ENCODE measurements at regions not wholly inside any gene's neighbourhood (a gene's known extent, or its start where the extent isn't known, plus 50 kb on each side); places are given as distances from the start of the nearest gene placed in this dataset.
A peak's percentile ranks its signal among the peaks of the same experiment; 100 is the strongest.
"Not testable (repeated sequence)": the region's sequence is repeated elsewhere in the genome, so short reads cannot be mapped to it uniquely, and the experiment has no call there.

- no peak for DNase-seq
Measured at GRCh38 chr18:11372163-11372562, 222.8 kb upstream of the PIEZO2 start.

- no peak for DNase-seq
Measured at GRCh38 chr18:11369556-11369955, 220.2 kb upstream of the PIEZO2 start.

GRCh38 chr18:11368020-11368419 lies 218.7 kb upstream of the PIEZO2 start:
- peak; percentile 15 for DNase-seq

GRCh38 chr18:11367351-11367750 lies 218.0 kb upstream of the PIEZO2 start:
- DNase-seq, result no peak

GRCh38 chr18:11366410-11366809 lies 217.0 kb upstream of the PIEZO2 start:
- peak; percentile 30 for DNase-seq

GRCh38 chr18:11362856-11363255 lies 213.5 kb upstream of the PIEZO2 start:
- DNase-seq, result no peak

- DNase-seq, result not testable (repeated sequence)
Measured at GRCh38 chr18:11361862-11362261, 212.5 kb upstream of the PIEZO2 start.

- no peak for DNase-seq
Measured at GRCh38 chr18:11357678-11358077, 208.3 kb upstream of the PIEZO2 start.

- not testable (repeated sequence) for DNase-seq
Measured at GRCh38 chr18:11344576-11344975, 195.2 kb upstream of the PIEZO2 start.

- no peak for DNase-seq
Measured at GRCh38 chr18:11343096-11343495, 193.7 kb upstream of the PIEZO2 start.

GRCh38 chr18:11342115-11342514 lies 192.7 kb upstream of the PIEZO2 start:
- DNase-seq, result not testable (repeated sequence)

GRCh38 chr18:11339188-11339775 lies 189.9 kb upstream of the PIEZO2 start:
- no peak for DNase-seq

- DNase-seq, result no peak
Measured at GRCh38 chr18:11336241-11336640, 186.9 kb upstream of the PIEZO2 start.

- DNase-seq, result peak; percentile 11
Measured at GRCh38 chr18:11327391-11328009, 178.1 kb upstream of the PIEZO2 start.

- peak; percentile 95 for DNase-seq
Measured at GRCh38 chr18:11324956-11325882, 175.8 kb upstream of the PIEZO2 start.

- peak; percentile 40 for DNase-seq
Measured at GRCh38 chr18:11324510-11324909, 175.1 kb upstream of the PIEZO2 start.

GRCh38 chr18:11323359-11323819 lies 174.0 kb upstream of the PIEZO2 start:
- peak; percentile 98 for DNase-seq

- peak; percentile 13 for DNase-seq
Measured at GRCh38 chr18:11322716-11323115, 173.3 kb upstream of the PIEZO2 start.

- DNase-seq, result peak; percentile 52
Measured at GRCh38 chr18:11322006-11322405, 172.6 kb upstream of the PIEZO2 start.

- DNase-seq, result peak; percentile 94
Measured at GRCh38 chr18:11320986-11321385, 171.6 kb upstream of the PIEZO2 start.

GRCh38 chr18:11316546-11316945 lies 167.2 kb upstream of the PIEZO2 start:
- DNase-seq, result peak; percentile 15

GRCh38 chr18:11310476-11311086 lies 161.2 kb upstream of the PIEZO2 start:
- DNase-seq, result peak; percentile 60

- DNase-seq, result peak; percentile 46
Measured at GRCh38 chr18:11309172-11309571, 159.8 kb upstream of the PIEZO2 start.
